GM18868 (cell line): ENCODE measurements at regions not wholly inside any gene's neighbourhood (a gene's known extent, or its start where the extent isn't known, plus 50 kb on each side); places are given as distances from the start of the nearest gene placed in this dataset.

Experiments used
- ATAC-seq: cut with Tn5 transposase; IDR thresholded peaks from one replicate; pipeline ENCODE4 v1.9.1; 2021; ENCODE audit warnings: mild to moderate bottlenecking, moderate library complexity; ENCODE audit not compliant: unreplicated experiment

- no peak for ATAC-seq
Observed at GRCh38 chr15:91516866-91517265, 336.6 kb upstream of the SLCO3A1 start.

- no peak for ATAC-seq
Observed at GRCh38 chr15:91517491-91518200, 335.9 kb upstream of the SLCO3A1 start.

- ATAC-seq = no peak
Observed at GRCh38 chr15:91520850-91521249, 332.7 kb upstream of the SLCO3A1 start.

GRCh38 chr15:91521548-91521947, 332.0 kb upstream of the SLCO3A1 start:
- no peak for ATAC-seq

GRCh38 chr15:91521996-91522395, 331.5 kb upstream of the SLCO3A1 start:
- ATAC-seq = no peak

- no peak for ATAC-seq
Observed at GRCh38 chr15:91522605-91523332, 330.7 kb upstream of the SLCO3A1 start.

GRCh38 chr15:91523596-91523995, 329.9 kb upstream of the SLCO3A1 start:
- no peak for ATAC-seq

- no peak for ATAC-seq
Observed at GRCh38 chr15:91524534-91524933, 329.0 kb upstream of the SLCO3A1 start.

- no peak for ATAC-seq
Observed at GRCh38 chr15:91525751-91526150, 327.8 kb upstream of the SLCO3A1 start.

GRCh38 chr15:91526424-91526823, 327.1 kb upstream of the SLCO3A1 start:
- ATAC-seq = no peak

- no peak for ATAC-seq
Observed at GRCh38 chr15:91528801-91529200, 324.7 kb upstream of the SLCO3A1 start.

- ATAC-seq = no peak
Observed at GRCh38 chr15:91529534-91529933, 324.0 kb upstream of the SLCO3A1 start.

GRCh38 chr15:91530279-91530678, 323.2 kb upstream of the SLCO3A1 start:
- ATAC-seq = no peak

- ATAC-seq = no peak
Observed at GRCh38 chr15:91530956-91531582, 322.4 kb upstream of the SLCO3A1 start.

GRCh38 chr15:91534235-91534634, 319.3 kb upstream of the SLCO3A1 start:
- no peak for ATAC-seq

GRCh38 chr15:91534976-91535375, 318.5 kb upstream of the SLCO3A1 start:
- no peak for ATAC-seq

- no peak for ATAC-seq
Observed at GRCh38 chr15:91535856-91536500, 317.5 kb upstream of the SLCO3A1 start.

- no peak for ATAC-seq
Observed at GRCh38 chr15:91537856-91538255, 315.7 kb upstream of the SLCO3A1 start.

GRCh38 chr15:91538782-91539181, 314.7 kb upstream of the SLCO3A1 start:
- ATAC-seq = no peak

- ATAC-seq = no peak
Observed at GRCh38 chr15:91541286-91541685, 312.2 kb upstream of the SLCO3A1 start.

- no peak for ATAC-seq
Observed at GRCh38 chr15:91542226-91542625, 311.3 kb upstream of the SLCO3A1 start.

- no peak for ATAC-seq
Observed at GRCh38 chr15:91547356-91547755, 306.2 kb upstream of the SLCO3A1 start.
